COLO668 (cell line): ENCODE measurements at regions not wholly inside any gene's neighbourhood (a gene's known extent, or its start where the extent isn't known, plus 50 kb on each side); places are given as distances from the start of the nearest gene placed in this dataset.

Source experiments
- DNase-seq: peaks from one replicate; lab custom pipeline; 2025; ENCODE audit not compliant: unreplicated experiment; lab: John Stamatoyannopoulos, UW

DNA sequence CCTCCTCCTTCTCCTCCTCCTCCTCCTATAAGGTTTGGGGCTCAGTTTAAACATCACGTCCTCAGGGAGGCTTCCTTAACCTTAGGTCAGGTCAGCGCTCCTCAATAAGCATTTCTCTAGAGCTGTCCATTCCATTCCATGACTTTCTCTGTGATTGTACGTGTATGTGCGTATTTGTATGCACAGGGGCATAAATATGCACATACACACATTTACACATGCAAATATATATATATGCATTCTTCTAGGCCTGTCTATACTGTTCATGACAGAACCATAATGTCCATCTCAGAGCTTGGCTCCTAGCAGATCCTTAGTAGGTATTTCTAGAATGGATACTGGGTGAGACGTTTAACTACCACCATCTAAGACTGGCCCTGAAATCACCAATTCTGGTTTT is 258.6 kb downstream of the STIM2 start:
- no peak for DNase-seq

DNA sequence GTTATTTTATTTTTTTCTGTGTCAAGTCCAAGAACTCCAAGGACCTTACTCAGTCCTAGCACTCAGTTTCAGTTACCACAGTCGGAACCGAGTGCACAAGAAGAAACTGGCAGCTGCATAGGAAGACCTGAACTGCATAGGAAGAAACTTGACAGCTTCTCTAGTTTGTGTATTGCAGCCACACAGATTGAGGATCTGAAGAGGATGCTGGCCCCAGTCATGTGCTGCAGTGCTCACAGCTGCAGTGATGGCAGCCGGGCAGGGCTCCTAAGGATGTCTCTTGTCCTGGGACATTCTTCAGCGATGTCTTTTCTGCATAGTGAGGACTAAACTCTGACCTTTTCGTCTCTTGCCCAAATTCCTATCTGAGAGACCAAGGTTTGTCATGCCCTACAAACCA is 261.2 kb downstream of the STIM2 start:
- DNase-seq, result no peak

DNA sequence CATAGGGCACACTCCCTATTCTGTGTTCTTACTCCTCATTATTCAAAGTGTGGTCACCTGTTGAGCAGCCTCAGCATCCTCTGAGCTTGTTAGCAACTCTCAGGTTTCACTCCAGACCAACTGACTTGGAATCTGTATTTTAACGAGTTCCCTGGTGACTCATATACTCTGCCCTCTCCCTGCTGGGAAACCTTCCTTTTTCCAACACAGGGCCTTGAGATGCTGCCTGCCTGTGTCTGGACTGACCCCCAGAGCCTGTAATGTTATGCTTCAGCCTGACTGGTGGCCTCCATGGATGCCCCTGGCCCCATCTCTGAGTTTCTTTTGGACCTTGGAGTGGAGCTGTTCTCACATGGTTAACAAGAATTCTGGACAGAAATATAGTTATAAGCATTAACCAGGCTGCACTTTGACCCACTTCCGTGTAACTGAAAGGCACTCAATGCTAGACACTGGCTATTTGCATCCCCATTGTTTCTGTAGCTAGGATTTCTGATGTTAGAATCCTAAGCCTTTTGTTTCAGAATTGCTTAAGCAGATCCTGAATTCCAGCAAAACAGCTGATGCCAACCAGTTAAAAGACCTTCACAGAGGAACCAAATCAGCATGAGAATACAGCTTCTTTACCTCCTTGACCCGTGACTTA is 262.6 kb downstream of the STIM2 start:
- DNase-seq, result peak; percentile 46

DNA sequence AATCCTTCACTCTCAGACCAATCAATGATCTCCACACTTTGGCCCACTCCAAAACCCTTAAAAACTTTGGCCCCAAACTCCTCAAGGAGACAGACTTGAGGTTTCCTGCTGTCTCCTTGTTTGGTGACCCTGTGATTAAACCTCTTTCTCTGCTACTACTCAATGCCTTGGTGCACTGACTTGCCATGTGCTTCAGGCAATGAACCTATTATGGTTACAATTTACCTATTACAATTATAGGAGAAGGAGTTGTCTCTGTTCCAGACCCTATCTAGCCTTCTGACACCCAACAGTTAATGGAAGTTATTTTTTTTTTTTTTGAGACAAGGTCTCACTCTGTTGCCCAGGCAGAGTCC is 263.1 kb downstream of the STIM2 start:
- DNase-seq, result no peak

DNA sequence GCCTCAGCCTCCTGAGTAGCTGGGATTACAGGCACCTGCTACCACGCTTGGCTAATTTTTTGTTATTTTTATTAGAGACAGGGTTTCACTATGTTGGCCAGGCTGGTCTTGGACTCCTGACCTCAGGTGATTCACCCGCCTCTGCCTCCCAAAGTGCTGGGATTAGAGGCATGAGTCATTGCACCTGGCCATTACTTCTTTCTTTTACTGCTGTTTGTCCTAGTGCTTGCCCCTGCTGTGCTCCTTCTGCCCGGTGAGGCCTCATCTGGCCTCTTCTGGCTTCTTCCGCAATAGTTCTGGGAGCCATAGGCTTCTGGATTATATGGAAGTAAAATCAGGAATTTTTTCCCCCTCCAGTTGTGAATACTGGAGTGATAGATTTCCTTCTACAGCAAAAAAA is 266.3 kb downstream of the STIM2 start:
- peak; percentile 35 for DNase-seq

DNA sequence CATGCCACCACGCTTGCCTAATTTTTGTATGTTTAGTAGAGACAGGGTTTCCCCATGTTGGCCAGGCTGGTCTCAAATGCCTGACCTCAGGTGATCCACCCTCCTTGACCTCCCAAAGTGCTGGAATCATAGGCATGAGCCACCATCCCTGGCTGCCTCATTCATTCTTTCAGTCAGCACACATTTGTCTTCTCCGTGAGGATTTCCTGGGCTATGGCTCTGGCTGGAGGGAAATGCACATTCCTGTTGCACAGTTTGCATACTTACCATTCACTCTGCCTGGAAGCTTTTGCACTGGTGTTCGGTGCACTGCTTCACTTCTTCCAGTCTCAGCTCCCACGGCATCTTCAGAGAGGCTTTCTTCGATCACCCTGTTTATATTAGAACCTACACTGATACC is 267.8 kb downstream of the STIM2 start:
- DNase-seq, result no peak

DNA sequence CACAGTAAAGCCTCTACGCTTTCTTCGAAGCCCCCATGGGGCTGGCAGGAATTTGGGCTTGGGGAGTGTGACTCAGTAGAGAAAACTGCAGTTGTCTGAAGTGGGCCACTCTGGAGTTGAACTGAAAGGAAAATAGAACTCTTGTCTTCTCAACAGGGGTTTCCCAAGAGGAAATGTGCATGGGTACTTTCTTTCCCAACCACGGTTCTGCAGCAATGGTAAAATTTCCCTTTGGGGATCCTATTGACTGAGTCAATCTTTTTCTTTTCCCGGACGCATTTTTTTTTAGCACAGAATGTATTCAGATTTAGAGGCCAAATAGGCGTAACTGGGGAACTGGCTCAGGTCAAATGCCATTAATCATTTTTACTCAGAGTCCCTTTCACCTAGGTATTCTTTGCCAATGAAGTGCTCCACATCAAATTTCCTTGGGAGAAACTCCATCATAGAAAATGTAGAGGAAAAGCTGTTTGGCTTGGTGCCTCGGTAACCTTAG is 269.3 kb downstream of the STIM2 start:
- no peak for DNase-seq

DNA sequence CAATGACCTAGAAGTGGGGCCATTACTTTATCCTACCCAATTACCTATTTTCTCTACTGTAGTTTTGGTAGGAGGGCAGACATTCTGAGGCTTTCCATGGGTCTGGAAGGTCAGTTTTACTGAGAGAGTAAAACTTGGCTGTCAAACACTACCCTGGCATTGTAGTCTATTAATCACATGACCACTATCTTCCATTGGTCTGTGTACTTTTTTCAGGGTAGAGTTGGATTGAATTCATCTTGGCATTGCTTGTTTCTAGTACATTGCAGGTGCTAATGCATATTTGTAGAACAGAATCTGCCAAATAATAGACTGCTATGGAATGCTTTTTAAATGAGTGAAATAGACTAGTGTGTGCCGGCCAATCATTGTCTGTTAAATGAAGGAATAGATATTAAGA is 271.9 kb downstream of the STIM2 start:
- DNase-seq, result no peak

DNA sequence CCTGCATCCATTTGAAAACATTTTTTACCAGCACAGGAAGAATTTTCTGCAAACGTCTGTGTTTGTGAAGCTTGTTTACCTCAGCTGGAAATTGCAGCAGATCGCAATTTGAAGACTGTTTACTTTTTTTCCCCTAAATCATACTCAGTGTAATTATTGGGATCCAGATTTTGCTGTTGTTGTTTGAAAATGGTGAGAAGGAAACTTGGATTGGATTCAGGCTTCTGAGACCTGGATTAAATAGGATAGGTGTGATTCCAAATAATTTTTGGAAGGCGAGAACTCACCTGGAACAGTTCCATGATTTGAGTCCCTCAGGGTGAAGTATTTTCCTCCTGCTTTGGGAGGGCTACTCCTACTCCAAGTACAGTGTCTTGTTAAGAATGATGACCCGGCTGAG is 279.8 kb downstream of the STIM2 start:
- no peak for DNase-seq

DNA sequence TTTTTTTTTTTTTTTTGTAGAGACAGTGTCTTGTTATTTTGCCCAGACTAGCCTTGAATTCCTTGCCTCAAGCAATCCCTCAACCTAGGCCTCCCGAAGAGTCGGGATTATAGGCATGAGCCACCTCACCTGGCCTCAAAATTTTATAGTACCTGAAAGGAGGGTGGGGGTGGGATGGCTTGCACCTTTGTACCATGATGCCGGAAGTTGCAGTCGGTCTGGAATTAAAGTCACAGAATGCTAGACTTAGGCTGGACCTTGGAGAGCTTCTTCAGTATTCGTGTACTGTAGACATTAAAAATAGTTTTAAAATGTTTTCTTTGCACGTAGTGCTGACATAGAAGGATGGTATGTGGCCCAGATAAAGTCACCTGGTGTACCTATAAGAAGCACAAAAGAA is 280.9 kb downstream of the STIM2 start:
- no peak for DNase-seq

DNA sequence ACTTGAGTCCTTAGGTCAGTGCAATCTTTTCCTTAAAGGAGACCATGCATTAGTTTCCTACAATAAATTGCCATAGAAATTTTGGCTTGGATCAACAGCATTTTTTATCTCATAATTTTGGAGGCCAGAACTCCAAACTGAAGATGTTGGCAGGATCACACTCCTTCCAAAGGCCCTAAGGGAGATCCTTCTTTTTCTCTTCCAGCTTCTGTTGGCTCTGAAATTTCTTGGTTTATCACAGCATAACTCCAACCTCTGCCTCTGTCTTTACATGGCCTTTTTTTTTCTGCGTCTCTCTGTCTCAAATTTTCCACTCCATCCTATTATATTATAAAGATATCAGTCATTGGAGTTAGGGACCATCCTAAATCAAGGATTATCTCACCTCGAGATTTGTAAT is 282.2 kb downstream of the STIM2 start:
- DNase-seq, result no peak

DNA sequence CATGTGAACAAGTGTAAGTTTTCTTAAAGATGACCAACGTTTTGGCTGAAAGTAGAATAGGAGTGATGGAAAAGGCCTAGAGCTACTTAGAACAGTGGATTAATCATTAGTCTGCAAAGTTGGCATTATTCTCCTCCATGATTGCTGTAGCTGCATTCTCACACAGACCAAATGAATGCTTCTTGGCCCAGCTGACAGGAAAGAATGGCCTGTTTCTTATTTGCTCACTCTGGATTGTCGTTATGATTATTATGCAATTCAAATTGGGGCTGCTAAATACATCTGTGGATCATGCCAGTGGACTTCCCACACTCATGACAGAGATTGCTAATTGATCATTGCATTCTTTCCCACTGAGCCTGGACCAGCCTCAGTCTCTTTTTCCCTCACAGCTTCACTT is 285.0 kb downstream of the STIM2 start:
- DNase-seq, result no peak

DNA sequence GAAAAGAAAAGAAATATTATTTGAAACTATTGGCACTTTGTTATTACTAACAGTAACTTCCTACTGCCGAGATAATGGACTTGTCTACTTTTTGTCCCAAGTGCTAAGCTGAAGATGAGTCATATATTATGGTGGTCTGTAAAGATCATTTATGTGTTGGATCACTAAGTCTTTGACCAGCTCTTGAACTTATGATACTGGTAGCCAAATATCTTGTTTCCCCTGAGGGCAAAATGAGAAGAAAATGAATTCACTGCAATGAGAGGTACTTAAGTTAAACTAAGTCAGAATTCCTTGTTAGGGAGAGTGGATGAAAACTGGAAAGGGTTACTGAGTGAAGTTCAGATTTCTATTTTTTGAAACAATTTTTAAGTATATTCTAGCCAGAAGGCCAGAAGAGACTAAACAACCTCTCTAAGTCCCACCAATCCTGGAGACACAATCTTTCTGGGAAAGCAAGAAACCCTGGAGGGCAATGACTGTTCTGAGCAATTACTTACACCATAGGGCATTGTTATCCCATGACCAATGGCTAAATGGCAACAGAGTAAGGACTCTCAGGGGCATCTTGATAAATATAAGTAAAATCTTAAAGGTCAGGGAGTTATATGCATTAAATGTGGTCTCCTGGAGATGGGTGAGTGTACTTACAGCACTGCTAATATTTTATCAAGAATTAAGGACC is 287.7 kb downstream of the STIM2 start:
- no peak for DNase-seq

DNA sequence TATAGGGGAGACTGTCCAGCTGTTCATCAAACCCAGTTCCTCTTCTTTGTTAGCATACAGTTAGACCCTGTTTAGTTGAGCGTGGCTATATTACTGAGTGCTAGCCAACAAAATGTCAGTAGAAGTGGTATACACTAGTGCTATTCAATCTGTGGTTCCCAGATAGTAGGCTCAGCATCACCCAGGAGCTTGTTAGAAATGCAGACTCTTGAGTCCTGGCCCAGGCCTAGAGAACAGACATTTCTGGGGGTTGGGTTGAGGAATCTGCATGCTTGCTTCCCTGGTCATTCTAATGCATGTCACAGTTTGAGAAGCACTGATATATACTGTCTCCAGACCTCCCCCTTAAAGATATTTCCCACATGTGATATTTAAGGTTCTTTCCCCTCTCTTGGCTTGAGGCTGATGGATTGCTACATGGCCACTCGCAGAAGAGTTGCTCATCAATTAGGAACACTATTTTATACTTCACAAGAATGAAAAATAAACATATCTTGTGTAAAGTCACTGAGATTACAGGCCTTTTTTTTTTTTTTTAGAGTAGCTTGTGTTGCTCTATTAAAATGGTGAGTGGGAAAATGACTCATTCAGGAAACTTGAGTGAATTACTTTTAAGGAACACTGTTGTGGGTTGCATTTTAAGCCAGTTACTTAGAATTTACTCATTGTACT is 289.0 kb downstream of the STIM2 start:
- no peak for DNase-seq

DNA sequence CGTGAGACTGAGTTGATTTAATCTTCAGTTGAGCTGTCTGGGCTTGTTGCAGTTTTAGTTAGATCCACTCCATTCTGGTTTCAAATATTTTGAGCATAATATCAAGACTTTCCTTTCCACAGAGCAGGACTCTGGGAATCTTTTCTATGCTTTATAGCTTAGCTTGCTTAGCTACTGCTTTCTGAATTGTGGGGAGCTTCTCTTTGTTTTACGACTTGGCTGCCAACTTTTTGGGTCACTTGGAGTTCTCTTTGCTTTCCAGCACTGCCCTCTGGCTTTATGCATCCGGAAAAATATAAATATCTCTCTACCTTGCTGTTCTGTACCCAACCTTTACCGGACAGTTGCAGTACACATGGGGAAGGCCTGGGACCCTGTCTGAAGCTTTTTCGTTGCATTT is 292.1 kb downstream of the STIM2 start:
- DNase-seq, result no peak

DNA sequence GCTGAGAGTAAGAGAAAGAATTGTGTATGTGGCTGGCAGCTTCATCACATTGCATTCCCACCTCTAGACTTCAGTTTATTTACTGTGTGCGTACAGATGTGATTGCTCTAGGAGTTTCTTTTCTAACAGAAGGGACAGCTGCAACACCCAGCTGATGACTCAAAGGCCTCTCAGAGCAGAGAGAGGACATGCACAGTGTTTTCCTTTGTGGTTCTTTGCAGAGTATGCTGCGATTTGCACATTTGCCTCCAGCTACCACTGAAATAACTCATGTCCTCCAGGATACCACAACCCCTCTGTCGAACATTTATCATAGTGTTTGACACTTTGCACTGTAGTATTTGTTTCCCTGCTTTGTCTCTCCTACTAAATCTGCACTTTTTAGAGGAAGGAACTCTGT is 294.1 kb downstream of the STIM2 start:
- DNase-seq, result peak; percentile 52

DNA sequence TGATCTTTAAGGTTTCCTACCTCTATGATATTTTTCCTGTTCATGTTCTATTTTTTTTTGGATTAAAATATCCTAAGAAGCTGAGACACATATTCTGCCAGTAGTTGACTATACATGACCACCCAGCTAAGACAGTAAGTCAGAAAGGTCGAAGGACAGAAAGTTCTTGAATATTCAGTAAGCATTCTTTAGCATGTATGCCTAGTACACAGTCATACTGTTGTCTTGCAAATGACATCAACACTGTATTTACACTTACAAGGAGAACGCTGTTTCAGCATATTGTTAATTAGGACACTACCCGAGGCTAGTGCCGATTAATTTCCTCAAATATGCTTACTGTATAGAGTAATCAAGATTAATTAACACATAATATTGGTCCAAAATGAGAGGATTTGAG is 300.6 kb downstream of the STIM2 start:
- DNase-seq, result no peak

DNA sequence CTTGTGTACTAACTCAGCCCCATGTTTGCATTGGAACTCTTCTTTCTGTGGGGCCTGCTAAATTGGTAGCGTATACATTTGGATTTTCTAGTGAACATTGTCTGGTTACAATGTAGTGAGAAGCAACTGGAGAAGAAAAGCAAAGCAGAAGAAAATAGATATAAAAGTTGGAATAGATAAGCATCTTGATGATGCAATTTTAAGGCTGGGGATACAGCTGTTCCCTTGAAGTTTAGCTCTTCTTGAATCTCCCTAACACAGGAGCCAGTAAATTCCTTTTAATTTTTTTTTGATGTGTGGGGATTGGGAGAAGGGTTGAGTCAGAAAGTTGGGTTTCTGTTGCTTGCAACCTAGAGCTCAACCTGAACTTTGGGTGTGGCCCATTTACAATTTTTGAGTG is 308.1 kb downstream of the STIM2 start:
- no peak for DNase-seq

DNA sequence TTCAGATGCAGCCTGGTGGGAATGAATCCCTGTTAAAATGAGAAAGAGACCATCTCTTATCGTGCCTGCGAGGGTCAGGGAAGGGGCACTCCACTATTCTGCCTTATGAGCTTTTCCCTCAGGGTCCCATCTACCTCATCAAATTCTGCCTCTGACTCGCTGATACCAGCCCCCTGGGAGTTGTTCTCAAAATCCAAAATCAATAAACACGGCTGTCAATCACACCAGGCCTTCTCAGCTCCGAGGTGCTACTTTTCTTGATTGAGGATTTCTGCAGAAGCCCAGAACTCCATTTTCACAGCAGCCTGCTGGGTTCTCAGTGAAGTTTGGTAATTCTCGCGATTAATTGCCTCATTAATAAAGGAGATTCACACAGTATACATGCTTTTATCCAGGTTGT is 312.6 kb downstream of the STIM2 start:
- no peak for DNase-seq

DNA sequence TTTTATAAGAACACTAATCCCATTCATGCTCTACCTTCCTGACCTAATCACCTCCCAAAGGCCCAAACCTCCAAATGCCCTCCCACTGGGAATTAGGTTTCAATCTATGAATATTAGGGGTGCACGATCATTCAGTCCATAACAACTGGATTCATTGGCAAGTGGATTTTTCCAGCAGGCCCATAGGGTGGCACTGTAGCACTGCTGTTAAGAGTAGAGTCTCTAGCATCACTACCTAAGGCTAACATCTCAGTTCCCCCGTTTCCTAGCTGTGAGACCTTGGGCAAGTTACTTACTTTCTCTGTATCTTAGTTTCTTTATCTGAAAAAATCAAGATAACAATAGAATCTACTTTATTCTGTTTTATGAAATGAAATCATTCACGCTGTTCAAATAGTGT is 315.8 kb downstream of the STIM2 start:
- DNase-seq, result peak; percentile 54

DNA sequence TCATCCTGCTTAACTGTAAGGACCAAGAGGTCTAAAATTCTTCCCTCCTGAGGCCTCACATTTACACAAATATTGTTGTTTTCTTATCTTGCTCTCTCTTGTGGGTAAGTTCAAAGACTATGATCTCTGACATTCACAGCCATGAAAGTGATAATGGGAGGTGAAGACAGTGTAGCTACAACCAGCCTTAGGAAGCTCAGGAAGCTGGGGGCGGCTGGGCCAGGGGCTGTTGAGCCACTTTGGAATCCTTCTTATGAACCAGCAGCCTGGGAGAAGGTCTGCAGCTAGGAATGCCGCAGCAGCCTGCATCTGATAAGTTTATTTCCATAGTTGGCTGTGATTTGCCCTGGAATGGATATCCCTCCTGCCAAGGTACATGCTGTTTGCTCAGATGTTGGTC is 316.2 kb downstream of the STIM2 start:
- peak; percentile 3 for DNase-seq

DNA sequence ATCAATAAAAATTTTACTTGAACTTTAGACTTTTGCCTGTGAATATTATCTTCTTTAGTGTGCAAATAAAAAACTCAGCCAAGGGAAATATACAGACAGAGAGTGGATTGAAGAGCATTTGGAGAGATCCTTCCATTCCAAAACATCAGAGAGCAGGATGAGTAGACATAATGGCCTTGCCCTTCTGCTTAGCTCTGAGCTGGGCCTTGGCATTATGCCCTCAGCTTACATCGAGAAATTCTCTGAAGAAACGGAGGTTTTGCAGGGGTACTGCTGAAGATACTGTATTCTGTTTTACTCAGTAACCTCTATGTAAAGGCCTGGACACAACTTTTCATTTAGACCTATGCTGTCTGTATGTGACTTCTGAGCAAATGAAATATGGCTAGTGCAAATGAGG is 317.4 kb downstream of the STIM2 start:
- no peak for DNase-seq

DNA sequence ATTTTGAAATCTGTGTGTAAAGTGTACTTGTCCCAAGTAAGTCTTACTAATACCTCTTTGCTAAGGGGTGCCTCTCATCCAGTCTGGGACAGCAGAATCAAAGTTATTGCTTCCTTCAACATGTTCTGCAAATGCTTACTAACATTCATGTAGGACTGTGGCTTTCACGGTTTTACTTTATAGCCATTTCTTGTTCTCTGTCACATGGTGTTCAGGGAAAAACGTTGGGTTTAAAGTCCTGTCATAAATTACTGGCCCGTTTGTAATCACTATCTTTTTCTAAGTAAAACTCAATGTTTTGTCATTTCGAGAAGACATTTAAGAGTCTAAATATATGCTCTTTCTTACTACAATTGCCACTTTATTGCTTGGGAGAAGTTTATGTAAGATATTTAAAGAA is 321.1 kb downstream of the STIM2 start:
- DNase-seq, result no peak
